HCT116 (cell line): ENCODE measurements at regions not wholly inside any gene's neighbourhood (a gene's known extent, or its start where the extent isn't known, plus 50 kb on each side); places are given as distances from the start of the nearest gene placed in this dataset.
A peak's percentile ranks its signal among the peaks of the same experiment; 100 is the strongest.

Experiments used
- ATAC-seq: fragments of 200-7000 bp; cut with Tn5 transposase; 2 replicates; pipeline ENCODE4 v1.9.1; 2020; ENCODE audit warnings: mild to moderate bottlenecking, moderate library complexity
- BruUV-seq: library from RNA; stranded (reverse); fragments of 400-500 nt; replicated peaks from 2 replicates; lab custom pipeline; 2021; lab: Mats Ljungman, UMichigan
- CTCF ChIA-PET: fragments of 300-600 bp; sonication (Branson Sonifier 250); formaldehyde crosslinking; loops from one replicate; lab custom pipeline; 2021; ENCODE audit warnings: antibody characterized with exemption; lab: Charles Lee
- POLR2A ChIA-PET: fragments of 300-600, 350-600 bp; sonication (Branson Sonifier 250); formaldehyde crosslinking; loops from one replicate; lab custom pipeline; 2021; ENCODE audit warnings: antibody characterized with exemption; lab: Charles Lee
- RAD21 ChIA-PET, 2 experiments: fragments of 300-600 bp; sonication (Branson Sonifier 250); formaldehyde crosslinking; loops; one replicate each; lab custom pipeline; 2023; ENCODE audit warnings: low total read pairs in 2 of 2; ENCODE audit not compliant: uncharacterized antibody in 2 of 2, unreplicated experiment in 2 of 2, low non-redundant PET in 1 of 2; lab: Charles Lee
- DNase-seq: peaks from one replicate; pipeline ENCODE4 v3.0.0-alpha.2; 2010; ENCODE audit warnings: low read depth, low spot score
- H2AFZ ChIP-seq: fragments of 200-600 bp; shearing (Covaris generic), sonication (generic); 2 replicates; pipeline ENCODE4 v1.6.1; 2017; ENCODE audit warnings: low read depth, mixed run types, mixed read lengths, antibody characterized with exemption, low read length; ENCODE audit not compliant: poor library complexity, severe bottlenecking
- H3K27ac ChIP-seq: 2 replicates; pipeline ENCODE4 v1.5.1; 2012; ENCODE audit warnings: low read depth, low read length
- H3K27me3 ChIP-seq: fragments of 200-600 bp; sonication (generic); 2 replicates; pipeline ENCODE4 v1.6.1; 2016; ENCODE audit warnings: mixed run types, low read length, mixed read lengths; ENCODE audit not compliant: insufficient read depth
- H3K36me3 ChIP-seq, 2 experiments: fragments of 200-500 bp in 1 of 2; fragments of 200-600 bp in 1 of 2; sonication (Bioruptor generic) in 1 of 2; sonication (generic) in 1 of 2; 2 replicates each; pipeline versions ENCODE4 v1.5.1 to v1.6.1; 2014 to 2016; ENCODE audit warnings: low read length in 2 of 2, inconsistent platforms in 1 of 2, mixed read lengths in 1 of 2, mixed run types in 1 of 2; ENCODE audit not compliant: insufficient read depth in 2 of 2, control insufficient read depth in 1 of 2
- H3K4me1 ChIP-seq, 2 experiments: fragments of 200-600 bp in 1 of 2; sonication (generic) in 1 of 2; 2 replicates each; pipeline versions ENCODE4 v1.5.1 to v1.6.1; 2012 to 2017; ENCODE audit warnings: low read length in 2 of 2, inconsistent platforms in 1 of 2, mild to moderate bottlenecking in 1 of 2, mixed read lengths in 1 of 2, mixed run types in 1 of 2, moderate library complexity in 1 of 2; ENCODE audit not compliant: insufficient read depth in 2 of 2, control insufficient read depth in 1 of 2
- H3K4me2 ChIP-seq: fragments of 200-600 bp; sonication (generic); 2 replicates; pipeline ENCODE4 v1.6.1; 2017; ENCODE audit warnings: mixed run types, low read length, mixed read lengths
- H3K4me3 ChIP-seq, 2 experiments: fragments of 200-600 bp in 1 of 2; sonication (generic) in 1 of 2; replicated peaks in 1 of 2; 2 replicates each; pipeline ENCODE4 v1.5.1; 2011 to 2016; ENCODE audit warnings: low read length in 2 of 2, control low read depth in 1 of 2, low read depth in 1 of 2, mild to moderate bottlenecking in 1 of 2, mixed read lengths in 1 of 2, mixed run types in 1 of 2
- H3K79me2 ChIP-seq: fragments of 200-600 bp; sonication (generic); 2 replicates; pipeline ENCODE4 v1.6.1; 2017; ENCODE audit warnings: mild to moderate bottlenecking, mixed run types, low read length, moderate library complexity, mixed read lengths; ENCODE audit not compliant: insufficient read depth
- H3K9ac ChIP-seq: fragments of 200-600 bp; sonication (generic); 2 replicates; pipeline ENCODE4 v1.6.1; 2016; ENCODE audit warnings: low read length, mixed read lengths
- H3K9me2 ChIP-seq: fragments of 200-600 bp; sonication (generic), shearing (Covaris generic); 2 replicates; pipeline ENCODE4 v1.6.1; 2017; ENCODE audit warnings: mixed run types, mild to moderate bottlenecking, moderate library complexity; ENCODE audit not compliant: insufficient read depth
- H3K9me3 ChIP-seq, 2 experiments: fragments of 200-500 bp in 1 of 2; fragments of 200-600 bp in 1 of 2; sonication (Bioruptor generic) in 1 of 2; sonication (generic) in 1 of 2; 2 replicates each; pipeline ENCODE4 v1.6.1; 2014 to 2017; ENCODE audit warnings: low read length in 2 of 2, mixed read lengths in 2 of 2, inconsistent platforms in 1 of 2, low read depth in 1 of 2, mild to moderate bottlenecking in 1 of 2, mixed run types in 1 of 2, moderate library complexity in 1 of 2; ENCODE audit not compliant: control insufficient read depth in 1 of 2, insufficient read depth in 1 of 2
- H4K20me1 ChIP-seq: fragments of 200-600 bp; sonication (generic), shearing (Covaris generic); 2 replicates; pipeline ENCODE4 v1.6.1; 2017; ENCODE audit warnings: mixed run types, mild to moderate bottlenecking, moderate library complexity; ENCODE audit not compliant: insufficient read depth
- EGR1 ChIP-seq: IDR thresholded peaks from 2 replicates; pipeline ENCODE4 v1.6.1; 2012; ENCODE audit warnings: low read depth
- FOSL1 ChIP-seq: IDR thresholded peaks from 2 replicates; pipeline ENCODE4 v1.6.1; 2012; ENCODE audit warnings: low read depth
- POLR2A ChIP-seq: IDR thresholded peaks from 2 replicates; pipeline ENCODE4 v1.7.0; 2011; ENCODE audit warnings: borderline replicate concordance; ENCODE audit not compliant: insufficient read depth, insufficient read length; ENCODE audit errors: extremely low read depth
- REST ChIP-seq: IDR thresholded peaks from 2 replicates; pipeline ENCODE4 v1.6.1; 2012; ENCODE audit warnings: low read depth
- SRF ChIP-seq: IDR thresholded peaks from 2 replicates; pipeline ENCODE4 v1.6.1; 2012; ENCODE audit warnings: low read depth
- ZFX ChIP-seq: fragments of 450-650 bp; IDR thresholded peaks from 2 replicates; pipeline ENCODE4 v1.6.1; 2017
- intact Hi-C: fragments of 100-400 bp; cut with micrococcal nuclease; formaldehyde crosslinking; loops from 2 replicates; pipeline ENCODE4 v1.10.0; 2022

GRCh38 chr3:189561256-189561655, 69.9 kb upstream of the TP63 start:
- POLR2A ChIA-PET, result no interaction called here
- no peak for ATAC-seq
- Histone ChIP-seq H4K20me1 (no peaks in the 10 kb centered on the region), H3K9ac (no peak overlapping the region), H3K9me2 (0 out of 2 replicates have a peak, but pooled peaks cover 2% of the 10 kb centered on the region), H3K36me3 (no peaks in the 10 kb centered on the region), H2AFZ (no peak overlapping the region), H3K4me2 (no peak overlapping the region), H3K27me3 (no peaks in the 10 kb centered on the region), H3K4me3 (no peak overlapping the region), H3K27ac (no peak overlapping the region), H3K4me1 (peaks cover 0 to 7% of the 10 kb centered on the region in 2 experiments; a peak in 1 of 4 replicates), H3K79me2 (no peaks in the 10 kb centered on the region), H3K9me3 (no peaks in the 10 kb centered on the region)
- BruUV-seq, result no TSS peak
- RAD21 ChIA-PET, result no interaction called here
- CTCF ChIA-PET, result no interaction called here
- TF ChIP-seq ZFX (no peak), REST (no peak)
- intact Hi-C loops, result no loop called here
- no peak for DNase-seq

GRCh38 chr3:189563853-189564563, 67.2 kb upstream of the TP63 start:
- Histone ChIP-seq H3K27me3 (no peaks in the 10 kb centered on the region), H4K20me1 (no peaks in the 10 kb centered on the region), H3K9me3 (no peaks in the 10 kb centered on the region), H2AFZ (no peak overlapping the region), H3K4me2 (no peak overlapping the region), H3K36me3 (no peaks in the 10 kb centered on the region), H3K79me2 (no peaks in the 10 kb centered on the region), H3K9ac (no peak overlapping the region), H3K4me3 (no peak overlapping the region), H3K27ac (no peak overlapping the region), H3K9me2 (0 out of 2 replicates have a peak, but pooled peaks cover 2% of the 10 kb centered on the region), H3K4me1 (peaks cover 0 to 7% of the 10 kb centered on the region in 2 experiments; a peak in 1 of 4 replicates)
- no peak for DNase-seq
- ChIA-PET RAD21 (no interaction called here), POLR2A (no interaction called here), CTCF (no interaction called here)
- intact Hi-C loops, result no loop called here
- ATAC-seq, result peak; percentile 50
- peak; percentile 18; the same call in 1 of the 2 replicates for TF ChIP-seq FOSL1
- TF ChIP-seq POLR2A, result no peak
- TF ChIP-seq SRF, result no peak
- TF ChIP-seq REST, result no peak
- no peak for TF ChIP-seq EGR1
- no TSS peak for BruUV-seq
